ENCODE measurements at regions not wholly inside any gene's neighbourhood (a gene's known extent, or its start where the extent isn't known, plus 50 kb on each side); places are given as distances from the start of the nearest gene placed in this dataset.
A peak's percentile ranks its signal among the peaks of the same experiment; 100 is the strongest.

DNA sequence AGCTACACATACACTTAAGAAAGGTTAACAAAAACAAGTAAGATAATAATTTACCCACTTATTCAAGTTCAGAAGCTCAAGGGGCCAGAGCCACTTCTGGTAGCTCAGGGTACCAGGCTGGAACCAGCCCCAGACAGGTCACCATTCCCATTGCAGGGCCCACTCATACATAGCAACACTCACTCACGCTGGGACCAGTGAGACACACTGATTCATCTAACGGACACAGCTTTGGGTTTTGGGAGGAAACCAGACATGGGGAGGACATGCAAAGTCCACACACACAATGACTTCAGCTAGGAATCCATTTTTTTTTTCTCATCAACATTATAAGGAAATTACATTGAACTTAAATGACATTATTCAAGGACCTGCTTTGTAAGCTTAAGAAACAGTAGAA lies 169.1 kb downstream of the ZC3H11B start:
- Histone ChIP-seq H3K9ac (ENCODE audit: low read length) (peak overlapping the region; percentile 41), H3K4me1 (ENCODE audit: control insufficient read depth, insufficient read depth, low read depth, low read length) (no peaks in the 10 kb centered on the region), H3K36me3 (ENCODE audit: control insufficient read depth in 1 of 2, insufficient read depth in 2 of 2, low read depth in 1 of 2, low read length in 2 of 2) (peaks cover 0 to 59% of the 10 kb centered on the region in 2 experiments), H3K14ac (ENCODE audit: low read length in 2 of 2) (no peak overlapping the region), H3K79me1 (replicated peaks; ENCODE audit: low read length, poor library complexity, severe bottlenecking) (no peaks in the 10 kb centered on the region), H3K4ac (ENCODE audit: low read depth in 1 of 2, low read length in 2 of 2) (no peak overlapping the region), H4K8ac (ENCODE audit: low read length) (no peak overlapping the region), H3K27me3 (ENCODE audit: control insufficient read depth in 1 of 2, insufficient read depth in 1 of 2, low read length in 2 of 2) (no peaks in the 10 kb centered on the region), H3K9me3 (ENCODE audit: control insufficient read depth, low read length) (no peaks in the 10 kb centered on the region), H3K23ac (ENCODE audit: low read length in 2 of 2) (no peak overlapping the region), H3K4me3 (ENCODE audit: insufficient read depth in 1 of 2, low read depth in 1 of 2, low read length in 2 of 2) (no peak overlapping the region), H3K18ac (ENCODE audit: low read depth in 1 of 2, low read length in 2 of 2) (no peak overlapping the region), H4K91ac (ENCODE audit: low read length) (no peak overlapping the region), H2BK5ac (ENCODE audit: low read depth, low read length, poor library complexity, severe bottlenecking) (no peak overlapping the region), H2BK15ac (ENCODE audit: low read depth, poor library complexity, severe bottlenecking) (no peak overlapping the region), H2AFZ (ENCODE audit: low read depth, low read length) (no peak overlapping the region), H3K27ac (ENCODE audit: low read length, poor library complexity, severe bottlenecking) (no peak overlapping the region), H2BK12ac (ENCODE audit: low read length in 2 of 2) (no peak overlapping the region), H3K4me2 (ENCODE audit: low read length, poor library complexity, severe bottlenecking) (no peak overlapping the region), H2BK120ac (ENCODE audit: low read depth, low read length) (no peak overlapping the region), H2AK5ac (ENCODE audit: low read length, severe bottlenecking) (no peak overlapping the region)
- no peak for DNase-seq
- 74% methylated on average over 2 of the region's 2 CpGs for WGBS

DNA sequence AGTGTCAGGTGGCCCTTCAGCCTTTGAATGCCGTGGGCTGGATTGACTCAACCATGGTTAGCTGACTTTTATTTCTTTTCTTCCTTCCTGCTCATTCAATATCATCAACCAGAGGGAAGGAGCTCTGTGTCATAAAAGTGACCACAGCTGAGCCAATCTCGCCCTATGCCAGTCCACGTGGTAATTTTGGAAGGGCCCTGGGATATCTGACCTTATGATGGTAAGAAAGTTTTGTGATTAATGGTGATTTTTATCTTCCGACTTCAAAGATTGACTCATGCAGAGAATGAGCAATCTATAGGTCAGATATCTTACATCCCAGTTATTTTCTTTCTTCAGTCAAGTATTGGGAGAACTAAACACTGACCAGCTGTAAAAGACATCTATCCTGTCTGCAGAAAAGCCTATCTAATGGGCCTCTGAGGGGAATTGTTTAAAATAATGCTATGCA lies 170.3 kb downstream of the ZC3H11B start:
- Histone ChIP-seq H2BK5ac (ENCODE audit: low read depth, low read length, poor library complexity, severe bottlenecking) (no peak overlapping the region), H3K4me3 (ENCODE audit: insufficient read depth in 1 of 2, low read depth in 1 of 2, low read length in 2 of 2) (peak overlapping the region in 1 of 2 experiments; percentile 6), H3K27ac (ENCODE audit: low read length, poor library complexity, severe bottlenecking) (no peak overlapping the region), H3K23ac (ENCODE audit: low read length in 2 of 2) (no peak overlapping the region), H3K4ac (ENCODE audit: low read depth in 1 of 2, low read length in 2 of 2) (no peak overlapping the region), H3K4me1 (ENCODE audit: control insufficient read depth, insufficient read depth, low read depth, low read length) (no peaks in the 10 kb centered on the region), H3K27me3 (ENCODE audit: control insufficient read depth in 1 of 2, insufficient read depth in 1 of 2, low read length in 2 of 2) (no peaks in the 10 kb centered on the region), H2BK120ac (ENCODE audit: low read depth, low read length) (no peak overlapping the region), H3K9ac (ENCODE audit: low read length) (peak overlapping the region; percentile 48), H2AK5ac (ENCODE audit: low read length, severe bottlenecking) (no peak overlapping the region), H3K36me3 (ENCODE audit: control insufficient read depth in 1 of 2, insufficient read depth in 2 of 2, low read depth in 1 of 2, low read length in 2 of 2) (peaks cover 0 to 50% of the 10 kb centered on the region in 2 experiments), H2BK15ac (ENCODE audit: low read depth, poor library complexity, severe bottlenecking) (no peak overlapping the region), H4K91ac (ENCODE audit: low read length) (no peak overlapping the region), H3K79me1 (replicated peaks; ENCODE audit: low read length, poor library complexity, severe bottlenecking) (no peaks in the 10 kb centered on the region), H2AFZ (ENCODE audit: low read depth, low read length) (no peak overlapping the region), H4K8ac (ENCODE audit: low read length) (no peak overlapping the region), H3K18ac (ENCODE audit: low read depth in 1 of 2, low read length in 2 of 2) (no peak overlapping the region), H3K9me3 (ENCODE audit: control insufficient read depth, low read length) (no peaks in the 10 kb centered on the region), H2BK12ac (ENCODE audit: low read length in 2 of 2) (no peak overlapping the region), H3K4me2 (ENCODE audit: low read length, poor library complexity, severe bottlenecking) (no peak overlapping the region), H3K14ac (ENCODE audit: low read length in 2 of 2) (no peak overlapping the region)
- WGBS, result 26% methylated on average over 3 of the region's 4 CpGs
- peak; percentile 8 for DNase-seq

DNA sequence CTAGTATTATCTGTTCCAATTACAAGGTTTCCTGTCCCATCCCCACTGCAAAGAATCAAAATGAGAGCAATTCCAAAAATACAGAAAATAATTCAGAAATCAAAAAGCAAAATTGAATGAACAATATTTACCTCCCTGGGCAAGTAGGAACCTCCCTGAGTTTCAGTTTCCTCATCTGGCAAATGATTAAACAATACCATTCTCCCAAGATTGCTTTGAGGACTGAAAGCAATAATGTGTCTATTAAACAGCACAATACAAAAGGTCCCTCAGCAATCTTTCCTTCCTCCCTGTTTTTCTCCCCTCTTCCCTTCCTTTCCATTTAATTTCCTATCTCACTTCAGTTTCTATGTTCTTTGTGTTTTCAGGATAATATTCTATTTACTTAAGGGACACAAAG lies 171.0 kb downstream of the ZC3H11B start:
- no peaks in the 10 kb centered on the region for H3K27me3 ChIP-seq (ENCODE audit: control insufficient read depth in 1 of 2, insufficient read depth in 1 of 2, low read length in 2 of 2)
- no peak overlapping the region for H3K4me3 ChIP-seq (ENCODE audit: insufficient read depth in 1 of 2, low read depth in 1 of 2, low read length in 2 of 2)
- DNase-seq, result no peak
- no peak overlapping the region for H3K4ac ChIP-seq (ENCODE audit: low read depth in 1 of 2, low read length in 2 of 2)
- no peak overlapping the region for H3K23ac ChIP-seq (ENCODE audit: low read length in 2 of 2)
- H3K79me1 ChIP-seq (replicated peaks; ENCODE audit: low read length, poor library complexity, severe bottlenecking), result no peaks in the 10 kb centered on the region
- no peak overlapping the region for H4K91ac ChIP-seq (ENCODE audit: low read length)
- no peak overlapping the region for H3K27ac ChIP-seq (ENCODE audit: low read length, poor library complexity, severe bottlenecking)
- no peak overlapping the region for H2BK12ac ChIP-seq (ENCODE audit: low read length in 2 of 2)
- no peaks in the 10 kb centered on the region for H3K9me3 ChIP-seq (ENCODE audit: control insufficient read depth, low read length)
- H2AK5ac ChIP-seq (ENCODE audit: low read length, severe bottlenecking), result no peak overlapping the region
- no peak overlapping the region for H2AFZ ChIP-seq (ENCODE audit: low read depth, low read length)
- H3K4me2 ChIP-seq (ENCODE audit: low read length, poor library complexity, severe bottlenecking), result no peak overlapping the region
- no peak overlapping the region for H2BK5ac ChIP-seq (ENCODE audit: low read depth, low read length, poor library complexity, severe bottlenecking)
- H3K36me3 ChIP-seq (ENCODE audit: control insufficient read depth in 1 of 2, insufficient read depth in 2 of 2, low read depth in 1 of 2, low read length in 2 of 2), result peaks cover 0 to 47% of the 10 kb centered on the region in 2 experiments
- H3K9ac ChIP-seq (ENCODE audit: low read length), result peak overlapping the region; percentile 48
- no peak overlapping the region for H2BK15ac ChIP-seq (ENCODE audit: low read depth, poor library complexity, severe bottlenecking)
- no peak overlapping the region for H2BK120ac ChIP-seq (ENCODE audit: low read depth, low read length)
- H3K14ac ChIP-seq (ENCODE audit: low read length in 2 of 2), result no peak overlapping the region
- no peaks in the 10 kb centered on the region for H3K4me1 ChIP-seq (ENCODE audit: control insufficient read depth, insufficient read depth, low read depth, low read length)
- no peak overlapping the region for H4K8ac ChIP-seq (ENCODE audit: low read length)
- no peak overlapping the region for H3K18ac ChIP-seq (ENCODE audit: low read depth in 1 of 2, low read length in 2 of 2)

DNA sequence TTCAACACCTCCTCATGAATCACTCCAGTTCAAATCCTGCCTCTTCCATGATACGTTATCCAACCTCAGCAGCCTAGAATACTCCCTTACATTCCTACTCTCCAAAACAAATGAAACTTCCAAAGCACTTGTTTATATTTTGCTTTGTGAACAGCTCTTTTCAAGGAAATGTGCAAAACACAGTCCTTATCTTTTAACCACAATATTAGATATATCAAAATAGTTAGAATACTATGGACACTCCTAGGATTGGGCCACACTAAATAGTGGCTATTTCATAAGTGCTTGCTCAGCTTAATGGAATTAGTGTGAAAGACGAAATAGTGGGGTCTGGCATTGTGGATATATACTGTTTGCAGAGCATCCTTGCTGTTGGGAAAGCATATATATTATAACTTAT lies 173.5 kb downstream of the ZC3H11B start:
- WGBS, result 56% methylated on average over 2 of the region's 2 CpGs
- Histone ChIP-seq H3K79me1 (replicated peaks; ENCODE audit: low read length, poor library complexity, severe bottlenecking) (no peaks in the 10 kb centered on the region), H3K36me3 (ENCODE audit: control insufficient read depth in 1 of 2, insufficient read depth in 2 of 2, low read depth in 1 of 2, low read length in 2 of 2) (peaks cover 0 to 47% of the 10 kb centered on the region in 2 experiments), H2BK120ac (ENCODE audit: low read depth, low read length) (no peak overlapping the region), H4K91ac (ENCODE audit: low read length) (no peak overlapping the region), H2BK15ac (ENCODE audit: low read depth, poor library complexity, severe bottlenecking) (no peak overlapping the region), H2BK12ac (ENCODE audit: low read length in 2 of 2) (no peak overlapping the region), H3K27me3 (ENCODE audit: control insufficient read depth in 1 of 2, insufficient read depth in 1 of 2, low read length in 2 of 2) (no peaks in the 10 kb centered on the region), H3K14ac (ENCODE audit: low read length in 2 of 2) (no peak overlapping the region), H3K4ac (ENCODE audit: low read depth in 1 of 2, low read length in 2 of 2) (no peak overlapping the region), H3K18ac (ENCODE audit: low read depth in 1 of 2, low read length in 2 of 2) (no peak overlapping the region), H4K8ac (ENCODE audit: low read length) (no peak overlapping the region), H3K4me2 (ENCODE audit: low read length, poor library complexity, severe bottlenecking) (no peak overlapping the region), H3K9ac (ENCODE audit: low read length) (no peak overlapping the region), H3K9me3 (ENCODE audit: control insufficient read depth, low read length) (no peaks in the 10 kb centered on the region), H2BK5ac (ENCODE audit: low read depth, low read length, poor library complexity, severe bottlenecking) (no peak overlapping the region), H3K4me1 (ENCODE audit: control insufficient read depth, insufficient read depth, low read depth, low read length) (no peaks in the 10 kb centered on the region), H2AK5ac (ENCODE audit: low read length, severe bottlenecking) (no peak overlapping the region), H2AFZ (ENCODE audit: low read depth, low read length) (no peak overlapping the region), H3K4me3 (ENCODE audit: insufficient read depth in 1 of 2, low read depth in 1 of 2, low read length in 2 of 2) (no peak overlapping the region), H3K23ac (ENCODE audit: low read length in 2 of 2) (no peak overlapping the region), H3K27ac (ENCODE audit: low read length, poor library complexity, severe bottlenecking) (no peak overlapping the region)
- peak; percentile 40 for DNase-seq

All from mesenchymal stem cell (in vitro differentiated cells and primary cell).